ENCODE measurements at regions not wholly inside any gene's neighbourhood (a gene's known extent, or its start where the extent isn't known, plus 50 kb on each side); places are given as distances from the start of the nearest gene placed in this dataset.
"Not testable (repeated sequence)": the region's sequence is repeated elsewhere in the genome, so short reads cannot be mapped to it uniquely, and the experiment has no call there.

GRCh38 chr9:89695979-89696378 is 91.2 kb downstream of the GADD45G start:
- TF ChIP-seq POLR2AphosphoS5, EP300, CTCF, POLR2A (IDR thresholded peaks at IDR 0.05): not testable (repeated sequence)

All from gastroesophageal sphincter (tissue), 3 donors.